Endodermal cell (in vitro differentiated cells): ENCODE measurements at regions not wholly inside any gene's neighbourhood (a gene's known extent, or its start where the extent isn't known, plus 50 kb on each side); places are given as distances from the start of the nearest gene placed in this dataset.
A peak's percentile ranks its signal among the peaks of the same experiment; 100 is the strongest.

ENCODE experiments used
- DNase-seq: peaks from one replicate; pipeline ENCODE4 v3.0.0-alpha.2; 2017
- H3K27ac ChIP-seq: 2 replicates; pipeline ENCODE4 v1.5.1; 2013; ENCODE audit warnings: mild to moderate bottlenecking, low read depth, low read length, moderate library complexity
- H3K27me3 ChIP-seq: 2 replicates; pipeline ENCODE4 v1.6.1; 2013; ENCODE audit warnings: mild to moderate bottlenecking, low read length, moderate library complexity; ENCODE audit not compliant: insufficient read depth, control insufficient read depth, poor library complexity, severe bottlenecking
- H3K36me3 ChIP-seq: 2 replicates; pipeline ENCODE4 v1.7.0; 2013; ENCODE audit warnings: mild to moderate bottlenecking, low read length, moderate library complexity; ENCODE audit not compliant: control insufficient read depth, insufficient read depth
- H3K4me1 ChIP-seq: one replicate; pipeline ENCODE4 v1.7.0; 2013; ENCODE audit warnings: low read length; ENCODE audit not compliant: control insufficient read depth, insufficient read depth
- H3K4me3 ChIP-seq: 2 replicates; pipeline ENCODE4 v1.5.1; 2013; ENCODE audit warnings: mild to moderate bottlenecking, low read length, moderate library complexity
- H3K9ac ChIP-seq: 2 replicates; pipeline ENCODE4 v1.6.1; 2013; ENCODE audit warnings: mild to moderate bottlenecking, low read length, moderate library complexity; ENCODE audit not compliant: poor library complexity, severe bottlenecking; ENCODE audit errors: extremely low read depth
- H3K9me3 ChIP-seq: 2 replicates; pipeline ENCODE4 v1.6.1; 2013; ENCODE audit warnings: mild to moderate bottlenecking, low read length, moderate library complexity; ENCODE audit not compliant: control insufficient read depth
- H3K27ac Mint-ChIP-seq: 2 replicates; pipeline ENCODE4 v1.8.0; 2020; ENCODE audit warnings: mixed read lengths
- H3K27me3 Mint-ChIP-seq: 2 replicates; pipeline ENCODE4 v1.8.0; 2021; ENCODE audit warnings: mild to moderate bottlenecking, mixed read lengths; ENCODE audit not compliant: insufficient read depth
- H3K36me3 Mint-ChIP-seq: 2 replicates; pipeline ENCODE4 v1.8.0; 2020; ENCODE audit warnings: low read depth, mixed read lengths
- H3K4me1 Mint-ChIP-seq: 2 replicates; pipeline ENCODE4 v1.8.0; 2020; ENCODE audit warnings: mixed read lengths
- H3K4me3 Mint-ChIP-seq: 2 replicates; pipeline ENCODE4 v1.8.0; 2020; ENCODE audit warnings: mild to moderate bottlenecking, moderate library complexity, mixed read lengths
- H3K9me3 Mint-ChIP-seq: 2 replicates; pipeline ENCODE4 v1.8.0; 2020; ENCODE audit warnings: mild to moderate bottlenecking, mixed read lengths
- WGBS, 2 experiments: methylation state at CpG; one replicate each; pipeline versions ENCODE4 v1.1.5 to v1.1.7; 2013; ENCODE audit warnings: missing lambda C conversion rate in 2 of 2, mixed read lengths in 1 of 2; ENCODE audit not compliant: insufficient coverage in 1 of 2, insufficient read length in 1 of 2; 5-methylcytosine and 5-hydroxymethylcytosine counted together
- TF ChIP-seq, protein P1 (sequence below): fragments of 200-600 bp; sonication (generic); conservative IDR thresholded peaks from 2 replicates; pipeline ENCODE4 v1.5.0; 2021; ENCODE audit warnings: antibody characterized with exemption, mild to moderate bottlenecking

DNA sequence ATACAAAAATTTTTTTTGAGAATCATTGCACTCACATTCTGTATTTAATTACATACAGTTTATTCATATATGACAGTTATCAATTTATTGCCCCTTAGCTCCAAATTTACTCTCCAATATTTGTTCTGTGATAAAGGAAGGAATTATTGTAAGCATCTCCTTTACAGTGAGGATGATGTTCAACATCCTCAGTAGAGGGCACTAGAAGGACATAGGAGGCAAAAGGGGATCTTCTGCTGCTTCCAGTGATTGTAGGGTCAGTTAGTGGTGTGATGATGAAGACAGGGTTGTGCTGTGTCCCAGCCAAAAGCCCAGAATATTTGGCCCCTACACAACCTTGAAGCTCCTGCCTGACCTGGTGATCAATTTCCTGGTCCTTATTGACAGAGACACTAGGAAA is 89.9 kb upstream of the DCBLD2 start:
- Mint-ChIP-seq H3K4me1 (no peaks in the 10 kb centered on the region), H3K9me3 (no peaks in the 10 kb centered on the region), H3K36me3 (no peaks in the 10 kb centered on the region), H3K27ac (no peak overlapping the region), H3K27me3 (no peaks in the 10 kb centered on the region), H3K4me3 (no peak overlapping the region)
- Histone ChIP-seq H3K36me3 (no peaks in the 10 kb centered on the region), H3K27ac (no peak overlapping the region), H3K4me3 (no peak overlapping the region), H3K9ac (no peak overlapping the region), H3K4me1 (no peaks in the 10 kb centered on the region), H3K27me3 (no peaks in the 10 kb centered on the region), H3K9me3 (no peaks in the 10 kb centered on the region)
- TF ChIP-seq, protein P1, sequence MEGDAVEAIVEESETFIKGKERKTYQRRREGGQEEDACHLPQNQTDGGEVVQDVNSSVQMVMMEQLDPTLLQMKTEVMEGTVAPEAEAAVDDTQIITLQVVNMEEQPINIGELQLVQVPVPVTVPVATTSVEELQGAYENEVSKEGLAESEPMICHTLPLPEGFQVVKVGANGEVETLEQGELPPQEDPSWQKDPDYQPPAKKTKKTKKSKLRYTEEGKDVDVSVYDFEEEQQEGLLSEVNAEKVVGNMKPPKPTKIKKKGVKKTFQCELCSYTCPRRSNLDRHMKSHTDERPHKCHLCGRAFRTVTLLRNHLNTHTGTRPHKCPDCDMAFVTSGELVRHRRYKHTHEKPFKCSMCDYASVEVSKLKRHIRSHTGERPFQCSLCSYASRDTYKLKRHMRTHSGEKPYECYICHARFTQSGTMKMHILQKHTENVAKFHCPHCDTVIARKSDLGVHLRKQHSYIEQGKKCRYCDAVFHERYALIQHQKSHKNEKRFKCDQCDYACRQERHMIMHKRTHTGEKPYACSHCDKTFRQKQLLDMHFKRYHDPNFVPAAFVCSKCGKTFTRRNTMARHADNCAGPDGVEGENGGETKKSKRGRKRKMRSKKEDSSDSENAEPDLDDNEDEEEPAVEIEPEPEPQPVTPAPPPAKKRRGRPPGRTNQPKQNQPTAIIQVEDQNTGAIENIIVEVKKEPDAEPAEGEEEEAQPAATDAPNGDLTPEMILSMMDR, result peak; percentile 42
- DNase-seq, result no peak

DNA sequence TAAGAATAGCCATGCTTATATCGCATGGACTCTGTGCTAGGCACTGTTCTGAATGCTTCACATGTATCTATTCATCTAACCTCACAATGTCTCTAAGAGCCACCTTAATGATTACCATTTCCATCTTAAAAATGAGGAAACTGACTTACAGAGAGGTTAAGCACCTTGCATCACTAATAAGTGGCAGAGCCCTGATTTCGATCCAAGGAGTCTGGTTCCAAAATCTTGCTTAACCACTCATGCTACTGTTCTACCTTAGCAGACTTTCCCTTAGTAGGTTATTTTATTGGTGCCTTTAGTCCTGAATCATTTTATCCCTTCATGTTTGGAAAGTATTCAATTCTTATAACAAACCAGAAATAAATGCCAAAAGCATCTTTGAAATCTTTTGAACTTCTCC is 89.2 kb upstream of the DCBLD2 start:
- H3K9me3 ChIP-seq, result no peaks in the 10 kb centered on the region
- Mint-ChIP-seq H3K4me1 (peaks cover 6% of the 10 kb centered on the region), H3K9me3 (no peaks in the 10 kb centered on the region), H3K4me3 (no peak overlapping the region), H3K36me3 (no peaks in the 10 kb centered on the region), H3K27ac (no peak overlapping the region), H3K27me3 (no peaks in the 10 kb centered on the region)
- no peak overlapping the region for H3K4me3 ChIP-seq
- no peaks in the 10 kb centered on the region for H3K36me3 ChIP-seq
- TF ChIP-seq, protein P1, result no peak
- 98 to 100% methylated on average over 2 of the region's 2 CpGs for WGBS, 2 experiments
- H3K27me3 ChIP-seq, result no peaks in the 10 kb centered on the region
- no peak for DNase-seq
- H3K4me1 ChIP-seq, result no peaks in the 10 kb centered on the region
- H3K27ac ChIP-seq, result no peak overlapping the region
- no peak overlapping the region for H3K9ac ChIP-seq

DNA sequence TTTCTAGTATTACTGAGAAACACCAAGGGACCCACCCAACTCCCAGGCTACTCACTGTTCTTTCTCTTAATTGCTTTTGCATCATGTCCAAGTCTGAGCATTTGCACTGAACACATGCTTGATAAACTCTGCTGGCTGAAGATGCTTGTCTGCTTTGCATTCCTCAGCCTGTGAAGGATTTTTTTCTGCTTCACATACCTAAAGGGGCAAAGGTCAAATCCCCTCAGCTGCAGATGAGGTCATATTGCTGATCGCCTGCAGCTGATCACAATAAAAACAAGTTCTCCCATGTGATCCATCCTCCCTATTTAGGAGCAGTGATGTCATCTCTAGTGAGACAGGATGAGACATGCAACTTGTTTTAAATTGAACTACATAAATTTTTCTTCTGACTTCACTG is 84.6 kb upstream of the DCBLD2 start:
- H3K4me3 Mint-ChIP-seq, result no peak overlapping the region
- Histone ChIP-seq H3K36me3 (no peaks in the 10 kb centered on the region), H3K4me3 (no peak overlapping the region), H3K4me1 (peaks cover 5% of the 10 kb centered on the region), H3K9me3 (no peaks in the 10 kb centered on the region), H3K9ac (no peak overlapping the region), H3K27ac (no peak overlapping the region), H3K27me3 (no peaks in the 10 kb centered on the region)
- DNase-seq, result peak; percentile 68
- peak overlapping the region; percentile 42 for H3K27ac Mint-ChIP-seq
- TF ChIP-seq, protein P1, result no peak
- H3K27me3 Mint-ChIP-seq, result no peaks in the 10 kb centered on the region
- H3K4me1 Mint-ChIP-seq, result peaks cover 13% of the 10 kb centered on the region
- H3K9me3 Mint-ChIP-seq, result no peaks in the 10 kb centered on the region
- H3K36me3 Mint-ChIP-seq, result no peaks in the 10 kb centered on the region
- WGBS, 2 experiments, result 45 to 75% methylated on average over 1 of the region's 1 CpG
